22Rv1 (cell line): ENCODE measurements at regions not wholly inside any gene's neighbourhood (a gene's known extent, or its start where the extent isn't known, plus 50 kb on each side); places are given as distances from the start of the nearest gene placed in this dataset.

Experiments used
- H3K27ac ChIP-seq: fragments of 450-650 bp; 2 replicates; pipeline ENCODE4 v1.5.1; 2017
- ZFX ChIP-seq: fragments of 450-650 bp; IDR thresholded peaks from 2 replicates; pipeline ENCODE4 v1.6.1; 2017; ENCODE audit warnings: antibody characterized with exemption, borderline replicate concordance
- TF ChIP-seq, protein P1 (sequence below): fragments of 450-650 bp; IDR thresholded peaks from 2 replicates; pipeline ENCODE4 v1.5.1; 2017; ENCODE audit warnings: mild to moderate bottlenecking

DNA sequence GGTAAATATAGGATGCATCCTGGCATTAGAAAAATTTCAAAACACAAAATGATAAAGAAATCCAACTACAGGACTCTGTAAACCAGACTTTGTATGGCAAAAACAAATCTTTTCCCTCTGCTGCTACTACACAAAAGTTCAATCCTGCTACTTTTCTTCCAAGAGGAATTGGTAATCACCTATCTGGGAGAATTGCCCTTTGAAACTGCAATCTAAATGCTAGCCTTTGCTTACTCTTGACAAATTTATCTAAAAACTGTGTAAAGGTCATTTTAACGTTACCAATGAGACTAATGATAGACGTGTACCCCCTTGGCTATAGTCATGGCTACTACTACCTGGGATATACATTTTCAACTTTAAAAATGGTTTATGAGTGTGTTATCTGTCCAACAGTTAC, 837.9 kb upstream of the CXADR start:
- no peak for TF ChIP-seq ZFX
- TF ChIP-seq, protein P1, sequence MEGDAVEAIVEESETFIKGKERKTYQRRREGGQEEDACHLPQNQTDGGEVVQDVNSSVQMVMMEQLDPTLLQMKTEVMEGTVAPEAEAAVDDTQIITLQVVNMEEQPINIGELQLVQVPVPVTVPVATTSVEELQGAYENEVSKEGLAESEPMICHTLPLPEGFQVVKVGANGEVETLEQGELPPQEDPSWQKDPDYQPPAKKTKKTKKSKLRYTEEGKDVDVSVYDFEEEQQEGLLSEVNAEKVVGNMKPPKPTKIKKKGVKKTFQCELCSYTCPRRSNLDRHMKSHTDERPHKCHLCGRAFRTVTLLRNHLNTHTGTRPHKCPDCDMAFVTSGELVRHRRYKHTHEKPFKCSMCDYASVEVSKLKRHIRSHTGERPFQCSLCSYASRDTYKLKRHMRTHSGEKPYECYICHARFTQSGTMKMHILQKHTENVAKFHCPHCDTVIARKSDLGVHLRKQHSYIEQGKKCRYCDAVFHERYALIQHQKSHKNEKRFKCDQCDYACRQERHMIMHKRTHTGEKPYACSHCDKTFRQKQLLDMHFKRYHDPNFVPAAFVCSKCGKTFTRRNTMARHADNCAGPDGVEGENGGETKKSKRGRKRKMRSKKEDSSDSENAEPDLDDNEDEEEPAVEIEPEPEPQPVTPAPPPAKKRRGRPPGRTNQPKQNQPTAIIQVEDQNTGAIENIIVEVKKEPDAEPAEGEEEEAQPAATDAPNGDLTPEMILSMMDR = no peak
- no peak overlapping the region for H3K27ac ChIP-seq

DNA sequence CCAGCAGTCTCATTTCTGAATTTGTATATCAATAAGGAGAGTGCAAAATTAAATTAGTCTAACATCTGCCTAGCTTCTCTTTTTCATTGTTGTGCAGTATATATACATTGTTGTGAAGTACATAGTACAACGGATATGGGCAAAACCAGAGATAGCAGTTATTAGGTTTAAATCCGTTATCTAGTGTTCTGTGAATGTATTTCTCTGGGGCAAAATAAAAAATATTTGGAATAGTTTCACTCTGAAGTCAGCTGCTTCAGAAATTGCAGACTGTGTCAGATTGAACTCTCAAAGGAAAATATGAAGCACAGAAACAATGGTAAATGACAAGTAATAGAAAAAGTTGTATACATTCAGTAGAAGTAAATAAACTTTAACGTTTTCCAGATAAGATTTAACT, 836.5 kb upstream of the CXADR start:
- no peak for TF ChIP-seq ZFX
- TF ChIP-seq, protein P1 = no peak

DNA sequence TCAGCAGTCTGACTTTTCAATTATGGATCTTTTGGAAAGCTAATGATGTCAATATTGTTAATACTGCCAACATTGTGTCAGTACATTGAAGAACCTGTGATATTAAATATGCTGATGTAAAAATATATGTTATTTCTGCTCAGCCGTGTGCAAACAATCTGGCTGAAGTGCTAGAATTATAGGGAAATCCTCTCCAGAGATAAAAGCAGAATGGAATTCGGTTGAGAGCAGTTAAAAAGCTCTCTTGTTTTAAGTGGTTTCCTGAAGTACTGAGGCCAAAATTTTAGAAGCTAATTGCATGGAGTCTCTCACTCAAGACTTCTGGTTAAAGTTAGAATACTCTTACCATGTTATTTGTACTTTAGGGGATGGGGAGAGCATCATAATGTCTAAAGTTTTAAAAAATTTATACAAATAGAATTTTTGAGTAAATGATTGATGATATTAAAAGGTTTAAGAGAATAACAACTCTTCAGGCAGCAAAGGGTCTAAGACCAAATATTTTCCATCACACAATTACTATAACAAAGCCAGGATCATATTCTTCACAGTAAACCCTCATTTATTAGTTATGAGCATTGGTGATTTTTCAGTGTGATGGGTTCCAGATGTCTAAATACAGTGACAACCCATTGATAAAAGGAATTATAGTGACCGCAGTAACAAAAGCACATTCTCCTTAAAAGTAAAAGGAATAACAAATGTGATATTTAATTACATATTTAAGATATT, 834.2 kb upstream of the CXADR start:
- no peak overlapping the region for H3K27ac ChIP-seq
- TF ChIP-seq, protein P1 = no peak
- TF ChIP-seq ZFX = no peak

More for the DNA sequence above, 836.5 kb upstream of the CXADR start:
- H3K27ac ChIP-seq = no peak overlapping the region

DNA sequence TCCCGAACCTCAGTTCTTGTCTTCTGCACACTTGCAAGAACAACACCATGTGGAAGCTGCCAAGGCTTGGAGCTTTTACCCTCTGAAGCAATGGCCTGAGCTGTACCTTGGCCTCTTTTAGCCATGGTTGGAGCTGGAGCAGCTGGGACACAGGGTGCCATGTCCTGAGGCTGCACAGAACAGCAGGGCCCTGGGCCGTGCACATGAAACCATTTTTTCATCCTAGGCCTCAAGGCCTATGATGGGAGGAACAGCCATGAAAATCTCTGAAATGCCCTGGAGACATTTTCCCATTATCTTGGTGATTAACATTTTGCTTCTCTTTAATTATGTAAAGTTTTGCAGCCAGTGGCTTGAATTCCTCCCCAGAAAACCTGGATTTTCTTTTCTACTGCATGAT, 817.8 kb upstream of the CXADR start:
- TF ChIP-seq, protein P1 = no peak
- TF ChIP-seq ZFX = no peak

DNA sequence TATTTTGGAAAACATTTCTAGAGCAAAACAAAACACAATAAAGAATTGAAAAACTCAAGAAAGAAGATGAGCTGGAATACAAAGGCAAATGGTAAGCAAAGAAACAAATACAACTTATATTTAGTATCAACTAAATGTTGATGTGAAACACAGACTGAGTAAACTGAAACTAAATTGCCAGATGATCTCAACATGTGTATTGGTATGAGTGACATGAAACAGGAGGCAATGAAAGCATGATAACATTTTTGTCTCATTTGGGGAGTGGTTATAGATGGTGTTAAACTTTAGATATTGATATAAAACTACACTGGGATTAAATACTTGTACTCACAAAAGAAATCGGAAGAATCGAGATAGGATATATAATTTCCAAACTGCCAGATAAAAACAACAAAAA, 805.6 kb upstream of the CXADR start:
- TF ChIP-seq, protein P1 = no peak
- no peak for TF ChIP-seq ZFX

More for the DNA sequence above, 817.8 kb upstream of the CXADR start:
- H3K27ac ChIP-seq = no peak overlapping the region

DNA sequence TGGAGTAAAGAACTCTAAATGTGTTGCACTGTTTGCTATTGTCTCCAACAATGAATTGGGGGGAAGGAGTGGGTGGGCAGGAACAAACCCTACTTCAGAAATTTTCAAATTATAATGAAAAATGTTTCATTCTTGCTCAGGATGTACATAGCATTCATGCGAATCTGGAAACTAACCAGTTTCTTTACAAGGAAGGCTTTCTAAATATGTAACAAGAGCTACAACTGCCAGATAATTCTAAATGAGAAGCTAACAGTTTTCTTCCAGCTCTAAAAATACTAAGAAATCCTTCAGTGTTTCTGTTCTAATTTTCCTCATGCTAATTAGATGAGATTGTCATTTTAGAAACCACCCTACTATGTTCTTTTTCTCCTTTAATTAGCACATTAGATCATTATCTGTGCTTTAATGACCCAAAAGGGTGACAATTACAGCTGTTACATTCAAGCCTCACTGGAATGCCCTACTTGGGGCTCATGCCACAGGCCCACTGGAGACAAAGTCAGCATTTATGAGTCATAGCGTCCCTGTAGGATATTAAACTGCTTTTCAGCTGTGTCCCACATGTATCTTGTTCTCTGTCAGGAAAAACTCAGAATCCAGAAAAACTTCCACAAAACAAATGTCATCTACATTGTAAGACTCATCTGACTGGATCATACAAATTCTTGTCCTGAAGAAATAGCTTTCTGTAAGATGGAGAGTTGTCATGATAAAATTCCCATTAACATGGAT, 804.6 kb upstream of the CXADR start:
- no peak overlapping the region for H3K27ac ChIP-seq
- TF ChIP-seq, protein P1 = no peak
- TF ChIP-seq ZFX = no peak

More for the DNA sequence above, 805.6 kb upstream of the CXADR start:
- H3K27ac ChIP-seq = no peak overlapping the region

DNA sequence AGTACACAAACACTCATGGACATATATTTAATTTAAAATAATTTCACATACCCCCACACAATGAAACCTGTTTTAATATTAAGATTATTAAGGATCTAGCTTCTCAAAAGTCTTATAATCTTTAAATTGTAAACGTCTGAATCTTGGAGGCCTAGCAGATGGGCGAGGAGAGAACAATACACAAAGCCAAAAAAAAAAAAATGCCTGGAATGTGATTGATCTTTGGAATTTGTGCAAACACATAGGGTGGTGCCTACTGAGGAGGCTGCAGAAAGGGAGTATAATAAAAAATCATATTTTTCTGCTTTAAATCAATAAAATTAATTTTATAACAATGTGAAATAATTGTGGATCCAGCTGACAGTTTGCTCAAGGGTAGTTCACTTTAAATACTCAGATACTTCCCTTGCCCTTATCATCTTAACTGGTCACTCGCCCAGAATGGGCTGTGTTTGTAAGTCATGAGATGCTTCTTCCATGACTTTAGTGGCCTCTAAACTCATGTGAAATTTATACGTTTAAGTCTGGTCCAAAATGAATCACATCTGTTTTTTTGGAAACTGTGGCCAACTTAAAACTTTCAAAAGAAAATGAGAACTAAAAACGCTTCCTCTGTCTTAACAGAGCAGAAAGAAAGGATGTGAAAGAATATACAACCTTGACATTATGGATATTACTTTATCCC, 802.8 kb upstream of the CXADR start:
- no peak overlapping the region for H3K27ac ChIP-seq
- TF ChIP-seq, protein P1 = no peak
- no peak for TF ChIP-seq ZFX
